Neuron (in vitro differentiated cells): ENCODE measurements at regions not wholly inside any gene's neighbourhood (a gene's known extent, or its start where the extent isn't known, plus 50 kb on each side); places are given as distances from the start of the nearest gene placed in this dataset.

ENCODE experiments used
- H2AFZ ChIP-seq: one replicate; pipeline ENCODE4 v1.6.1; 2013; ENCODE audit warnings: low read depth, mild to moderate bottlenecking, inconsistent platforms, low read length, moderate library complexity
- H3K27me3 ChIP-seq: one replicate; pipeline ENCODE4 v1.6.1; 2013; ENCODE audit warnings: low read length; ENCODE audit not compliant: insufficient read depth
- H3K36me3 ChIP-seq: one replicate; pipeline ENCODE4 v1.6.1; 2013; ENCODE audit warnings: low read length; ENCODE audit not compliant: insufficient read depth
- H3K4me1 ChIP-seq: one replicate; pipeline ENCODE4 v1.6.1; 2013; ENCODE audit warnings: low read length; ENCODE audit not compliant: insufficient read depth
- H3K4me3 ChIP-seq: 2 replicates; pipeline ENCODE4 v1.5.1; 2013; ENCODE audit warnings: mild to moderate bottlenecking, low read length, moderate library complexity
- H3K9me3 ChIP-seq: one replicate; pipeline ENCODE4 v1.6.1; 2013; ENCODE audit warnings: low read length

DNA sequence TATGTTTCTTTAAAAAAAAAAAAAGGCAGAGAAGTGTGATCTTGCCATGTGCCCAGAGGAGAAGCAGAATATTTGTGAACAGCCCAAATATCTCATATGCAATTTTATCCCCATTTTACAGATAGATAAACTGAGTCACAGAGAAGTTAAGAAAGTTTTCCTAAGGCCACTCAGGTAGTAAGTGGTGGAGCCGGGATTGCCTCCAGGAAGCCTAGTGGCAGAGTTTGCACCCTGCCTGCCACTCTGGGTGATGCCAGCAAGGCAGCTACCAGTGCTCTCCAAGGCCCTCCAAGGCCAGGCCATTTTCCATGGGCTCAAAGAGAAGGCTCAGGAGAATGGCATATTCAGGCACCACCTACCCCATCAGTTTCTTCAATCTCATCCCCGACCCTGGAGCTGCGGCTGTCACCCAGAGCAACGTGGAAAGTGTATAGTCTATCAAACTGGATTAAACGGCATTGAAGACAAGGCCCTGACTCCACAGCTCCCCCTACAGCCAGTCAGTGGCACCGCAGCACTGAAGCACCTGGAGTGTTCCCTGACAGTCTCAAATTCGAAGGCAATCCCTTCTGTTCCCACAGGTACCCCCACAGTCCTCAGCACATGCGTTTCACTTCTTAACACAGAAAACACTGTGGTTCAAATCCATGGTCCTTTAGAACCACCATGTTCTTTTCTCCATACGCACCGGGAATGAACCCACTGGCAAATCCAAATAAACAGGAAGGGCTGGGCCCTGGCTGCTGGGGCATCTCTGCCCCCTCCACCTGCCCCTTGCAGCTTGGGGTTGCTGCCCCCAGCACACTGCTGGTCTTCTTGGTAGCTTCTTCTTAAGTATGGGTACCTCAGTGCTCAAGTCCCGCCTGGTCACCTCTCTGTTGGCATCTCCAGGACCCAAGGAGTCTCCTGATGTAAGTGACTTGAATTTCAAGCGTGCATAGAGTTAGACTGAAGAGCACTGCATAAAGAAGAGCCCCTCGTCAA, 175.3 kb downstream of the INHBB start:
- no peak overlapping the region for H2AFZ ChIP-seq
- peaks cover 20% of the 10 kb centered on the region for H3K27me3 ChIP-seq
- no peaks in the 10 kb centered on the region for H3K9me3 ChIP-seq
- H3K4me1 ChIP-seq = peaks cover 5% of the 10 kb centered on the region
- H3K4me3 ChIP-seq = no peak overlapping the region
- H3K36me3 ChIP-seq = no peaks in the 10 kb centered on the region

DNA sequence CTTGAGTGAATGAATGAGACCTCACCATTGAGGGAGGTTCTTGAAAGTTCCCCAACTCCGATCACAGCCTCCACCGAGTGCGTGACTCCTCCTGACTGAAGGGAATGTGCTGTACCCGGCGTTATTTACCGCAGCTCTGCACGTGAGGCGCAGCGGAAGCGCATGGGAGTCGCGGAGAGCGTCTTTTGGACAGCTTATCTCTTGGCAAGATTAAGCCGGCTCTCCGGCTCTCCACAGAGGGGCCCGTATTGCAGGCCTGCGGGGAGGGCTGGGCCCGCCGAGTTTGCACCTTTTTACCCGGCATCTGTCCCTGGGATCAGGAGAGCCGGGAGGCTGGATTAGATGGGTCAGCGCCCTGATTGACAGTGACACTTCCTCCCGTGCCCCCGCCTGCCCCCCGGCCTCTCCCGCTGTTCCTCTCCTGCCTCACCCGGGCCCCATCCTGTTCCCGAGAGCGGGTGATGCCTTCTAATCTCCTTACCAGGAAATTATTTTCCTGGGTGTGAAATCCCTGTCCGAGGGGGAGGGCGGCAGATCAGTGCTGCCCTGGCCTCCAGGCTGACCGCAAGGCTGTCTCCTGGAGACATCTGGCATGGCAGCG, 176.3 kb downstream of the INHBB start:
- Histone ChIP-seq H2AFZ (no peak overlapping the region), H3K27me3 (peaks cover 27% of the 10 kb centered on the region), H3K9me3 (no peaks in the 10 kb centered on the region), H3K4me1 (no peaks in the 10 kb centered on the region), H3K4me3 (no peak overlapping the region), H3K36me3 (no peaks in the 10 kb centered on the region)

DNA sequence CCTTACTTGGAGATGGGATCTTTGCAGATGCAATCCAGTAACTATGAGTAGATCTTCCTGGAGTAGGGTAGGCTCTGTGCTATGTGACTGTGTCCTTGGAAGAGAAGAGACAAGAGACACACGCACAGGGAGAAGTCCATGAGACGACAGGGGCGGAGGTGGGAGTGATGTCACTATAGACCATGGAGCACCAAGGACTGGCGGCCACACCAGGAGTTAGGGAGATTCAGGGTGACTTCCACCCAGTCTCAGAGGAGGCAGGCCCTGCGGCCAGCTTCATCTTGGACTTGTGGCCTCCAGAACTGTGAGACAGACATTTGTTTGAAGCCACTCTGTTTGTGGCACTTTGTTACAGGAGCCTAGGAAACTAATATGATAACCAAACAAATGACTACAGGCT, 177.8 kb downstream of the INHBB start:
- peaks cover 29% of the 10 kb centered on the region for H3K27me3 ChIP-seq

DNA sequence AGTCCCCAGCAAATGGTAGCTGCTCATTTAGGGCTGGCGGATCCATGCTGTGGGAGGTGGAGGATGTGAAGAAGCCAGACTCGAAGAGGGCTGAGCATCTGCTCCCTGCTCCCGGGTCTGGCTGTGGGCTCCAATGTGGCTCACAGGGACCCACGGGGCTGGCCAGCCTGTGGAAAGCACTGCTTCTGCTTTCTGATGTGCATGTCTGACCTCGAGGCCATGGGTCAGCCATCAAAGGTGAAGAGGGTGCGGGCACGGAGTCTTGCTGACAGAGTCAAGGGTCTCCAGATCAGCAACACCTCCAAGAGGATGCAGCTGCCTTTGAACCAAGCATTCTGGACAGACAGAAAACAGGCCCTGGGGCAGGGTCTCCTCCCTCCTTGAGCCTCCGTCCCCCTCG, 178.2 kb downstream of the INHBB start:
- Histone ChIP-seq H3K27me3 (peaks cover 29% of the 10 kb centered on the region), H3K9me3 (no peaks in the 10 kb centered on the region), H3K36me3 (no peaks in the 10 kb centered on the region), H3K4me1 (no peaks in the 10 kb centered on the region), H2AFZ (no peak overlapping the region), H3K4me3 (no peak overlapping the region)

More for the DNA sequence above, 177.8 kb downstream of the INHBB start:
- Histone ChIP-seq H3K4me1 (no peaks in the 10 kb centered on the region), H2AFZ (no peak overlapping the region), H3K36me3 (no peaks in the 10 kb centered on the region), H3K4me3 (no peak overlapping the region), H3K9me3 (no peaks in the 10 kb centered on the region)

DNA sequence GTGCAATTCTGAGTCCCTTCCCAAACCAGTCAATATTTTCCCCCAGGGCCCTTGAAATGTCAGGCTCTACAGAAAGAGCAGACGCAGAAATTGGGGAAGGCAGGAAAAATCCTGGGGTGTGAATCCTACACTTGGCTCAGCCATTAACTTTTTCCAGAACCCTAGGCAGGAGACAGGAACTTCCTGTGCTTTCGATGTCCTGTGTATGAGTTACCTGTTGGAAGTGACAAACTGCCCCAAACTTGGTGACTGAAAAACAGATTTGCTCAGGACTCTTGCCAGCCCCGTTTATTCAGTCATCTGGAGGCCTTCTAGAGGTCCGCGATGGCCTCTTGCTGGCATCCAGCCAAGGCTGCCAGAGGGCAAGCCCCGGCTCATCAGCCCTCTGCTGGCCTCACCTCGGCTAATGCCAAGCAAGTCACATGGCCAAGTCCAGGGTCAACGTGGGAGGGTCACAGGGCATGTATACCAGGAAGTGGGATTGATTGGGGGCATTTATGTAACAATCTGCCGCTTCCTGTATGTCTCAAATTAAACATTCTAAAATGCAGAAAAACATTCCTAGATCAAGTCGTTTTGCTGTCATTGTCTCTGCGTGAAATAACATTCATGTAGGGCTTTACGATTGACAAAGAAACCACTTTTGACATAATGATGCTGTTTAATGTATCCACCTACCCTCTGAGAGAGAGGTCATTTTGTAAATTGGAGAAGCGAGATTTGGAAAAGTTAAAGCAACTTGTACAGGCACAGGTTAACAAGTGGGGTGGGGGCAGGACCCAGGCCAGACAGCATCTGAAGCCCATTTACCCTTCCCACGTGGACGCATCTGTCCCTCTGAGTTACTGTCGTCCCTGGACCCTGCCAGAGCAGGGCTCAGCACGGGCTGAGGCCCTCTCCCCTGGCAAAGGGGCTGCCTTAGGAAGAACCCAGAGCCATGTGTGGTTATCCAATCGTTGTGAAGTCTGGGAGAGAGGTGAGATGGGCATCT, 179.4 kb downstream of the INHBB start:
- Histone ChIP-seq H3K36me3 (no peaks in the 10 kb centered on the region), H3K9me3 (no peaks in the 10 kb centered on the region), H2AFZ (no peak overlapping the region), H3K27me3 (peaks cover 29% of the 10 kb centered on the region), H3K4me3 (no peak overlapping the region), H3K4me1 (no peaks in the 10 kb centered on the region)

DNA sequence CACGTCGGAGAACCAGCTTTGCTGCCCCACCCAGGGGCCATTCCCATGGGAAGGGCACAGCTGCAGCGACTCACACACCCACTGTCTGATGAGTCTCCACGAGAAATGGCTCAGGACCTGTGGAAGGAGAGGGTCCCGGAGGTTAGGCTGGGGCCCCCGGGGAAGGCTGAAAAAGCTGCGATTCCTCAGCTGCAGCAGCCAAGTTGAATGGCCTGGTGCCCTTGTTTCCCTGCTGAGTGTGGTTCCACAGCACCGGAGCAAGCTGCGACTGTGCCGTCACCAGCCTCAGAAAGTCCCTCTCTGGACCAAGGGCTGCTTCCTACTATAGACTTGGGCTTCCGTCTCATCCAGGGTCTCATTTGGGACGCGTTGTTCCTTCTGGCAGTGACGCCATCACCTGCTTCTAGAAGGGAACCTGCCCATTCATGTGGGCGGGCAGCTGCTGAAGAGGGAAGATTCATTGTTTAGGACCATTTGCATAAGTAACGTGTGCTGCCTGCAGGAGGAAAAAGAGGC, 180.2 kb downstream of the INHBB start:
- no peak overlapping the region for H3K4me3 ChIP-seq
- H3K36me3 ChIP-seq = no peaks in the 10 kb centered on the region
- H3K9me3 ChIP-seq = no peaks in the 10 kb centered on the region
- H3K27me3 ChIP-seq = peaks cover 29% of the 10 kb centered on the region
- H3K4me1 ChIP-seq = no peaks in the 10 kb centered on the region
- no peak overlapping the region for H2AFZ ChIP-seq

DNA sequence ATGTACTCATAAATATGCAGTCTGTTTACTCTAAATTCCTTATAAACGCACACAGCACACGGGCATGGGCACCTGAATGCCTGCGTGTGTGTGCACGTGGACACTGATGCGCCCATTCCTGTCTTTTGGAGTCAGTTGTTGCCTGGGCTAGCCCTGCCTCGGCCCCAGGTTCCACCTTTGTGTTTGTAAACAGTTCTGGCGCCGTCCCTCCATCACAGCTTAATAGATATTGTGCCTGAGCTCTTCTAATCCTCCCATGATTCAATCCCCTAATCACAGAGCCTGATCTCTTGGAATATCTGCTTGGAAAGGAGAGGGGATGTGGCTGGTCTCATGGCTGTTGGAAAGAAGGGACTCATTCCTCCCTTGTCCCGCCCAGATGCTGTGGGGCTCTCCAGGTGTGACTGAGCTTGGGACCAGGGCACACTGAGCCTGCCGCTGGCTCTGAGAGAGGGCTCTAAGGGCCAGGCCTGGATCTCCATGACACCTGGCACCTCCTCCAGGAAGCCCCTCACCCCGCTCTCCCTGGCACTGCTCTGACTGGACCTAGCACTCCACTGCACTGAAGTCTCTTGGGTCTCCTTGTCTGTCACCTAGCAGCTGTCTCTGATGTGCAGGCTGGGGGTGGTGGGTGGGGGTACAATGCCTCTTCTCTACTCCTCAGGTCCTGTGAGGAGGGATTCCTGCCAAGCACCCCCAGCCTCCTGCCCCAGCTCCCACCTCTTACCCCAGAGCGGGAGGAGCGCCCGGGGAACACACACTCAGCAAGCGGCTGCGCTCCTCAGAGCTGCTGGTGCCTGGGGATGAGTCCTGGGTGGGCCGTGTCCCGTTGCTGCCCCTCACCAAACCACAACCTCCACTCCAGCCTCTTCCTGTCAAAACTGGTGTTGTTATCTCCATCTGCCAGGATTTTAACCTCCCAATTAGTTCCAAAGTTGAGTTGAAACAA, 181.3 kb downstream of the INHBB start:
- Histone ChIP-seq H3K27me3 (peaks cover 29% of the 10 kb centered on the region), H3K9me3 (no peaks in the 10 kb centered on the region), H3K36me3 (no peaks in the 10 kb centered on the region), H3K4me3 (no peak overlapping the region), H3K4me1 (no peaks in the 10 kb centered on the region), H2AFZ (no peak overlapping the region)

DNA sequence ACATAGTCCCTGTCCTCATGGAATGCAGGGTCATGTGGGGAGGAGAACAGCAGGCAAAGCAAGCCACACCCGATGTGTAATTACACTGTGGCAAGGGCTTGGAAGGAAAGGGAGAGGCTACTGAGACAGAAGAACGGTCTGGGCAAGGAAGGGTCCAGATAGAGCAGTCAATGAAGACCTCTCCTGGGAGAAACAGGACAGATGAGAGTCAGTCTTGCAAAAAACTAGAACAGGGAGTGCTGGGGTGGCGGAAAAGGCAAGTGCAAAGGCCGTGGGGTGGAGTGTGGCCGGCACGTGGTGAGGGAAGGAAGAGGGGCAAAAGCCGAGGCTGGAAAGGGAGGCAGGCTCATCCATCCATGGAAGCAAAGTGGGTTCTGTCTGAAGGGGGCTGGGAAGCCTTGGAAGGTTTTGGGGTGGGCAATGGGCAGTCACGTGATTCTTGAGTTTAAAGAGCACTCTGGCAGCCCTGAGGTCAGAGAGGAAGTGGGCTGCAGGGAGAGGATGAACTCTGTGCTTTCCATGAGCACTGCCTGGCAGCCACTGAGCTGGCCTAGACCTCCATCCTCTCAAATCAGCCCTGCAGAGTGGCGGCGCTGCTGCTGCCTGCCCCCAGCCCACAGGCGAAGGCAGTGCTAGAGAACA, 182.2 kb downstream of the INHBB start:
- H3K9me3 ChIP-seq = no peaks in the 10 kb centered on the region
- no peaks in the 10 kb centered on the region for H3K36me3 ChIP-seq
- H3K27me3 ChIP-seq = peaks cover 28% of the 10 kb centered on the region
- H3K4me3 ChIP-seq = no peak overlapping the region
- no peaks in the 10 kb centered on the region for H3K4me1 ChIP-seq
- H2AFZ ChIP-seq = no peak overlapping the region

DNA sequence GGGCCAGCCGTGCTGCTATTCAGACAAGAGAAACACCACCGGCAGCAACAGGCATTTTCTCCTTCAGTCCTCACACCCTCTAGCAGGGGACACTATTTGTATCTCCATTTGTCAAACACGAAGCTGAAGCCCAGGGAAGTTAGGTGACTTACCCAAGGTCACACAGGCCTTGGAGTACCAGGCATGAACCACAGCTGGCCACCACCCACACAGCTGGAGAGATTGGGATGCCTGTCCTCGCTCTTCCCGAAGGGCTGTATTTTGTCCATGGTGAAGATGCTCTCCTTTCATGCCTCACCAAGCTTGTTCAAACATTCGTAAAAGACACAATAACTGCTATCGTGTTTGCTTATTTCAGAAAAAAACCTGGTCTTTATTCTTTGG, 182.7 kb downstream of the INHBB start:
- H3K9me3 ChIP-seq = no peaks in the 10 kb centered on the region
- H2AFZ ChIP-seq = no peak overlapping the region
- no peaks in the 10 kb centered on the region for H3K36me3 ChIP-seq
- H3K4me1 ChIP-seq = no peaks in the 10 kb centered on the region
- no peak overlapping the region for H3K4me3 ChIP-seq
- peaks cover 27% of the 10 kb centered on the region for H3K27me3 ChIP-seq

DNA sequence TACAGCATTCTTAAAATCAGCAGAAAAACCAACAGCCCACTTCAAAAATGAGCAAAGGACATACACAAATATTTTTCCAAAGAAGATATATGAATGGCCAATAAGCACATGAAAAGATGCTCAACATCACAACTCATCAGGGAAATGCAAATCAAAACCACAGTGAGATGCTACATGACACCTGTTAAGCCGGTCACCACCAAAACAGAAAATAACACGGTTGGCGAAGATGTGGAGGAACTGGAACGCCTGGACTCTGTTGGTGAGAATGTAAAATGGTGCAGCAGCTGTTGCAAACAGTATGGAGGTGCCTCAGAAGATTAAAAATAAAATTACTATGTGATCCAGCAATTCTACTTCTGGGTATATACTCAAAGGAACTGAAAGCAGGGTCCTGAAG, 184.8 kb downstream of the INHBB start:
- no peaks in the 10 kb centered on the region for H3K9me3 ChIP-seq
- no peaks in the 10 kb centered on the region for H3K4me1 ChIP-seq
- peaks cover 15% of the 10 kb centered on the region for H3K27me3 ChIP-seq
- no peaks in the 10 kb centered on the region for H3K36me3 ChIP-seq
- H2AFZ ChIP-seq = no peak overlapping the region
- H3K4me3 ChIP-seq = no peak overlapping the region

DNA sequence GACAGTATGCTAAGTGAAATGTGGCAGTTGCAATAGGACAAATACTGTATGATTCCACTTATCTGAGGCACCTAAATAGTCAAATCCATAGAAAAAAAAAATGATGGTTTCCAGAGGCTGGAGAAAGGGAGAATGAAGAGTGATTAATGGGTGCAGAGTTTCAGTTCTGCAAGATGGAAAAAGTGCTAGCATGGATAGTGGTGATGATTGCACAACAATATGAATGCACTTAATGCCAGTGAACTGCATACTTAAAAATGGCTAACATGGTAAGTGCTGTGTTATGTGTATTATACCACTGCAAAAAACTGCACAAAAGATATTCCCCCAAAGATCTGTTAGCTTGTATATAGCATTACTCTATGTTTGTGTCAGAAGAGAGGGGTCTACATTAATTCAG, 185.4 kb downstream of the INHBB start:
- no peaks in the 10 kb centered on the region for H3K36me3 ChIP-seq
- no peaks in the 10 kb centered on the region for H3K9me3 ChIP-seq
- no peaks in the 10 kb centered on the region for H3K4me1 ChIP-seq
- H3K27me3 ChIP-seq = peaks cover 9% of the 10 kb centered on the region
- no peak overlapping the region for H2AFZ ChIP-seq
- H3K4me3 ChIP-seq = no peak overlapping the region
